Gastroesophageal sphincter (tissue), 4 donors: ENCODE measurements at regions not wholly inside any gene's neighbourhood (a gene's known extent, or its start where the extent isn't known, plus 50 kb on each side); places are given as distances from the start of the nearest gene placed in this dataset.
A peak's percentile ranks its signal among the peaks of the same experiment; 100 is the strongest.

ENCODE experiments used
- ATAC-seq: fragments of 150-250 bp; one replicate; pipeline ENCODE4 v1.9.1; 2016; ENCODE audit warnings: mild to moderate bottlenecking, moderate library complexity
- H3K27ac ChIP-seq, 4 donors: fragments of 200-600 bp; sonication (generic) in 3 of 4; 1 replicate in 3 of 4; 2 replicates in 1 of 4; pipeline ENCODE4 v1.5.1; 2016 to 2019
- H3K27me3 ChIP-seq: fragments of 200-600 bp; sonication (generic); one replicate; pipeline ENCODE4 v1.5.1; 2019
- H3K36me3 ChIP-seq, 2 donors: fragments of 200-600 bp; sonication (generic); one replicate each; pipeline ENCODE4 v1.5.1; 2019; ENCODE audit warnings: control low read depth in 1 of 2
- H3K4me1 ChIP-seq, 3 donors: fragments of 200-600 bp; sonication (generic); 1 replicate in 2 of 3; 2 replicates in 1 of 3; pipeline ENCODE4 v1.5.1; 2016 to 2019; ENCODE audit warnings: control low read depth in 2 of 3
- H3K4me3 ChIP-seq, 2 donors: fragments of 200-600 bp; sonication (generic); one replicate each; pipeline ENCODE4 v1.5.1; 2019; ENCODE audit warnings: mild to moderate bottlenecking in 1 of 2, moderate library complexity in 1 of 2
- H3K9me3 ChIP-seq, 3 donors: fragments of 200-600 bp; sonication (generic); one replicate each; pipeline ENCODE4 v1.5.1; 2017 to 2019; ENCODE audit warnings: control low read depth in 2 of 3
- EP300 ChIP-seq: sonication (generic); formaldehyde crosslinking; IDR thresholded peaks from one replicate; pipeline ENCODE4 v1.6.1; 2017; ENCODE audit warnings: antibody characterized with exemption, mild to moderate bottlenecking
- POLR2A ChIP-seq, 2 donors: fragments of 450-650 bp; IDR thresholded peaks; one replicate each; pipeline ENCODE4 v1.6.1; 2017; ENCODE audit warnings: antibody characterized with exemption in 2 of 2, mild to moderate bottlenecking in 2 of 2, moderate library complexity in 1 of 2
- POLR2AphosphoS5 ChIP-seq: sonication (generic); formaldehyde crosslinking; IDR thresholded peaks from one replicate; pipeline ENCODE4 v1.6.1; 2017; ENCODE audit warnings: antibody characterized with exemption
- WGBS, 2 donors: methylation state at CpG; one replicate each; pipeline ENCODE4 v1.1.5; 2018; ENCODE audit warnings: low coverage in 1 of 2; 5-methylcytosine and 5-hydroxymethylcytosine counted together
- TF ChIP-seq, protein P1 (sequence below), 4 experiments: fragments of 200-600 bp in 2 of 4; fragments of 450-650 bp in 2 of 4; sonication (generic) in 1 of 4; IDR thresholded peaks; one replicate each; pipeline ENCODE4 v1.5.1; 2017 to 2019; ENCODE audit warnings: antibody characterized with exemption in 4 of 4, mild to moderate bottlenecking in 2 of 4, moderate library complexity in 2 of 4

DNA sequence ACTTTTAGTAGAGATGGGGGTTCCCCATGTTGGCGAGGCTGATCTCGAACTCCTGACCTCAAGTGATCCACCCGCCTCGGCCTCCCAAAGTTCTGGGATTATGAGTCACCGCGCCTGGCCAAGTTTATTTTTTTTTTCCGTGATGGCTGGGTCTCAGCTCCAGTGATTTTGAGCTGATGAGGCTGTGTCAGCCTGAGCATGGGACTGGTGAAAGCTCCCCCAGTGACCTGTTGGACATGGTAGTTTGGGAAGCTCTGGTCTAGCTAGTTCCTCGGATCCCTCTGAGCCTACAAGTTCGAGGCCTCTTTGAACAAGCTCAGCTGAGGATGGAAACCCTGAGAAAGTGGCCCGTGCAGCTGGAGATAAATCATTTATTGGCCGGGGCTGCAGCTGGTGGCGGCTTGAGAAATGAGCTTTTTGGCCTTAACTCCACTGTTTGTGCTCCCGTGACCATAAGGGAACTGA, 126.8 kb downstream of the SNX5 start:
- H3K36me3 ChIP-seq, result no peaks in the 10 kb centered on the region
- peaks cover 9 to 56% (median 38%) of the 10 kb centered on the region in 3 donors for H3K4me1 ChIP-seq
- no peaks in the 10 kb centered on the region for H3K9me3 ChIP-seq
- TF ChIP-seq EP300 (no peak), POLR2A (IDR thresholded peaks at IDR 0.05) (no peak), POLR2AphosphoS5 (peak; percentile 46)
- WGBS, 2 donors, result 9 to 55% methylated on average over 3 to 10 of the region's 13 CpGs
- H3K27ac ChIP-seq, result peak overlapping the region; percentile 65 to 85 (median 82)
- H3K27me3 ChIP-seq, result no peaks in the 10 kb centered on the region
- H3K4me3 ChIP-seq, result no peak overlapping the region
- peak; percentile 77 for ATAC-seq

DNA sequence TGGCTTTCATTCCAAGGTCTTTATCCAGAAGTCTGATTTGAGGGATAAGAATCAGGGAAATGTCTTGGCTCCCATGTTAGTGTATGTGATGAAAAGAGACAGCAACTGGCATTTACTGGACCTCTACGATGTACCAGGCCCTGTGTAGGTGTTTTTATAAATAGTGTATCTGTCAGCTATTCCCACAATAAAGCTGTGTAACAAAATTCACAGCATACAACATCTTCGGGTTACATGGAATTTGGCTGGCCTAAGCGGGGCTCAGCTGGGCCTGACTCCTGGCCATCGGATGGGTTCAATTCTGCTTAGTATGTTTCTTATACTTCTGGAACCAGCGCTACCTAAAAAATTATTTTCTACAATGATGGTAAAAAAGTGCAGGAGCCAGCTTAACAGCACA, 128.2 kb downstream of the SNX5 start:
- no peaks in the 10 kb centered on the region for H3K27me3 ChIP-seq
- H3K4me1 ChIP-seq, result peaks cover 9 to 62% (median 36%) of the 10 kb centered on the region in 3 donors
- WGBS, 2 donors, result 94 to 98% methylated on average over 4 to 5 of the region's 5 CpGs
- no peaks in the 10 kb centered on the region for H3K9me3 ChIP-seq
- no peak overlapping the region for H3K27ac ChIP-seq
- no peaks in the 10 kb centered on the region for H3K36me3 ChIP-seq
- no peak overlapping the region for H3K4me3 ChIP-seq
- no peak for ATAC-seq
- no peak for TF ChIP-seq POLR2AphosphoS5
- TF ChIP-seq, protein P1, sequence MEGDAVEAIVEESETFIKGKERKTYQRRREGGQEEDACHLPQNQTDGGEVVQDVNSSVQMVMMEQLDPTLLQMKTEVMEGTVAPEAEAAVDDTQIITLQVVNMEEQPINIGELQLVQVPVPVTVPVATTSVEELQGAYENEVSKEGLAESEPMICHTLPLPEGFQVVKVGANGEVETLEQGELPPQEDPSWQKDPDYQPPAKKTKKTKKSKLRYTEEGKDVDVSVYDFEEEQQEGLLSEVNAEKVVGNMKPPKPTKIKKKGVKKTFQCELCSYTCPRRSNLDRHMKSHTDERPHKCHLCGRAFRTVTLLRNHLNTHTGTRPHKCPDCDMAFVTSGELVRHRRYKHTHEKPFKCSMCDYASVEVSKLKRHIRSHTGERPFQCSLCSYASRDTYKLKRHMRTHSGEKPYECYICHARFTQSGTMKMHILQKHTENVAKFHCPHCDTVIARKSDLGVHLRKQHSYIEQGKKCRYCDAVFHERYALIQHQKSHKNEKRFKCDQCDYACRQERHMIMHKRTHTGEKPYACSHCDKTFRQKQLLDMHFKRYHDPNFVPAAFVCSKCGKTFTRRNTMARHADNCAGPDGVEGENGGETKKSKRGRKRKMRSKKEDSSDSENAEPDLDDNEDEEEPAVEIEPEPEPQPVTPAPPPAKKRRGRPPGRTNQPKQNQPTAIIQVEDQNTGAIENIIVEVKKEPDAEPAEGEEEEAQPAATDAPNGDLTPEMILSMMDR (IDR thresholded peaks at IDR 0.05), result no peak
- no peak for TF ChIP-seq POLR2A (IDR thresholded peaks at IDR 0.05)
- TF ChIP-seq EP300, result no peak

DNA sequence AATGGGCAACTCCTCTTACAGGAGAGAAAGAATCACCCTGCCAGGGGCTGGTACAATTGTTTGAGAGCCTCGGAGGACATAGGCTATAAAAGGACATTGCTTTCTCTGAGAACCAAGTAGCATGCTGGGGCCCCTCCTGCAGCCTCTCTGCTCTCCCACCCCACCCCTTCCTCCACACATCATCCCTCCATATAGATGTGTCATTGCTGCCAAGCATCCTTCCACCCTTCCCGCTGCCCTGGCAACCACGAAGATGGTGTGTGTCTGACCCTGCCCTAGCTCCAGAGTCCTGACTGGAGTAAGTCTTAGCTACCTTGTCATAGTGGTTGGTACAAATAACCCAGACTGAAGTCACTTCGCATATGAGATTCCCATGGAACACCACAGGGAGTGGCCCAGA, 129.7 kb downstream of the SNX5 start:
- no peaks in the 10 kb centered on the region for H3K27me3 ChIP-seq
- H3K36me3 ChIP-seq, result no peaks in the 10 kb centered on the region
- WGBS, 2 donors, result 40 to 96% methylated on average over 1 to 4 of the region's 4 CpGs
- ATAC-seq, result no peak
- H3K4me1 ChIP-seq, result peaks cover 9 to 64% (median 36%) of the 10 kb centered on the region in 3 donors
- H3K4me3 ChIP-seq, result no peak overlapping the region
- H3K9me3 ChIP-seq, result no peaks in the 10 kb centered on the region
- TF ChIP-seq EP300 (no peak), POLR2A (IDR thresholded peaks at IDR 0.05) (no peak), POLR2AphosphoS5 (no peak)
- TF ChIP-seq, protein P1 (IDR thresholded peaks at IDR 0.05), result no peak
- no peak overlapping the region for H3K27ac ChIP-seq

DNA sequence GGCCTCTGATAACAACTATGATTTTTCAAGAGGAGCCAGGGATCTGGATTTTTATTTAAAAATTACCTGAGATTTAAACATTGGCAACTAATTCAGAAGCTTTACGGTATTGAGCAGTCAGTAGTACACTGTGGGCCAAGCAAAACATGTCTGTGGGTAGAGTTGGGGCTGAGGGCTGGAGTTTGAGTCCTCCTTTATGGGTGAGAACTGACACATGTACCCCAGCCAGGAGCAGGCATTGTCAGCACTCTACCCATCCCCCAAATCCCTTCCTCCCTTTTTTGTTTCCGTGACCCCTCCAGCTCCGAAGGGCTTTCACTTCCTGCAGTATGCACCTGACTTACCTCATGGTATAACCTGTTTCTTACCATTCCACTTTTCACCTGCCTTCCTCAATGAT, 131.4 kb downstream of the SNX5 start:
- Histone ChIP-seq H3K27ac (peak overlapping the region in 3 of 4 donors; percentile 78 to 85 (median 82)), H3K9me3 (no peaks in the 10 kb centered on the region), H3K27me3 (no peaks in the 10 kb centered on the region), H3K4me1 (peaks cover 4 to 47% (median 19%) of the 10 kb centered on the region in 3 donors), H3K36me3 (no peaks in the 10 kb centered on the region), H3K4me3 (no peak overlapping the region)
- ATAC-seq, result no peak
- WGBS, 2 donors, result 79 to 83% methylated on average over 3 of the region's 3 CpGs
- TF ChIP-seq EP300, result no peak
- TF ChIP-seq, protein P1 (IDR thresholded peaks at IDR 0.05), result no peak
- TF ChIP-seq POLR2AphosphoS5, result no peak
- no peak for TF ChIP-seq POLR2A (IDR thresholded peaks at IDR 0.05)

DNA sequence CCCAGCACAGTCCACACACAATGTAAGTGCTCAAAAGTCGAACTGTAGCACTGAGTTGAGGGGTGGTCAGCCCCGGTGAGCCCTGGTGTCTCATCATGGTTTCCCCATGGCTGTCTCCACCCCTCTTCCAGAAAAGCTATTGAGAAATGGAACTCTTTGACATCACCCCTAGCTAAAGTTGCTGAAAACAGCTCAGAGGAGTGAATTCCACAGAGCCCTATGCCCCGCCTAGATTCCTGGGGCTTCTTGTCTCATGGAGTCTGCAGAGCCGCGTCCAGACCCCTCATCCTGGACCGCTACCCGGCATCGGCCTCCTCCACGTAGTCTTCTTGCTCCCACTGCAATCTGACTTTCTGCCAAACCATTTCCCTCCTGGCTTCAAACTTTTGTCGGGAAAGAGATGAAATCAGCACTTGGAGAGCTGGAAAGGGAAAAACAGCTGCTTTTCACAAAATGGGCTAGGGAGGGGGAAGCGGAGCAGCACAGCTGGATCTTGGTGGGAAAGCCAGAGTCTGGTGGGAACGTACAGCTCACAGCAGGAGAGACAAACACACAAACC, 132.2 kb downstream of the SNX5 start:
- H3K36me3 ChIP-seq, result no peaks in the 10 kb centered on the region
- peaks cover 2 to 39% (median 13%) of the 10 kb centered on the region in 3 donors for H3K4me1 ChIP-seq
- H3K4me3 ChIP-seq, result no peak overlapping the region
- ATAC-seq, result peak; percentile 93
- no peaks in the 10 kb centered on the region for H3K9me3 ChIP-seq
- TF ChIP-seq POLR2AphosphoS5, result peak; percentile 52
- TF ChIP-seq POLR2A (IDR thresholded peaks at IDR 0.05), result no peak
- 38 to 50% methylated on average over 2 to 11 of the region's 12 CpGs for WGBS, 2 donors
- H3K27ac ChIP-seq, result peak overlapping the region in 3 of 4 donors; percentile 78 to 85 (median 82)
- no peaks in the 10 kb centered on the region for H3K27me3 ChIP-seq

DNA sequence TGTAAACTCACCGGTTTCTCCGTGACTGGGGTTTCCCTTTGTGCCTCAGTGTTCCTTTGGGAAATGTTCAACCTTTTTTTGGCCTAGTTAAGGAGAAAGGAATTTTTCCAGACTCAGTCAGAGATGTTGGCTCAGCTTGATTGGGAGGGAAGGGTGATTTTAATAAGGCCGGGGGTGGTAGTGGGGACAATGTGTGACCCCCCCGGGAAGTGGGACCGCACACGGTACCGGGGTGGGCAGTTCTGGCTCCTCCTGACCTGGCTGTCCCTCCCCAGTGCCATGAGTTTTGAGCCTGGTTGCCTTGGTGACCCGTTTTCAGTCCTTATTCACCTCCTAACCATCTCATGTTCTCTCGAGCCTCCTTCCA, 132.7 kb downstream of the SNX5 start:
- no peak overlapping the region for H3K4me3 ChIP-seq
- peaks cover 0 to 34% (median 9%) of the 10 kb centered on the region in 3 donors for H3K4me1 ChIP-seq
- H3K27me3 ChIP-seq, result no peaks in the 10 kb centered on the region
- peak overlapping the region in 3 of 4 donors; percentile 78 to 85 (median 82) for H3K27ac ChIP-seq
- H3K36me3 ChIP-seq, result no peaks in the 10 kb centered on the region
- H3K9me3 ChIP-seq, result no peaks in the 10 kb centered on the region
- TF ChIP-seq EP300, result no peak
- TF ChIP-seq, protein P1 (IDR thresholded peaks at IDR 0.05), result no peak
- no peak for TF ChIP-seq POLR2A (IDR thresholded peaks at IDR 0.05)
- TF ChIP-seq POLR2AphosphoS5, result no peak
- WGBS, 2 donors, result 56 to 80% methylated on average over 3 to 9 of the region's 9 CpGs
- peak; percentile 40 for ATAC-seq
